Astrocyte of the cerebellum (primary cell): ENCODE measurements at regions not wholly inside any gene's neighbourhood (a gene's known extent, or its start where the extent isn't known, plus 50 kb on each side); places are given as distances from the start of the nearest gene placed in this dataset.

Experiments used
- DNase-seq: peaks from one replicate; pipeline ENCODE4 v3.0.0-alpha.2; 2011; ENCODE audit warnings: low read depth
- H3K4me3 ChIP-seq: 2 replicates; pipeline ENCODE4 v1.5.1; 2011; ENCODE audit warnings: mild to moderate bottlenecking, low read depth, low read length, moderate library complexity
- CTCF ChIP-seq: IDR thresholded peaks from 2 replicates; pipeline ENCODE4 v1.5.1; 2012; ENCODE audit warnings: low read length, low read depth, moderate library complexity, mild to moderate bottlenecking; ENCODE audit errors: missing control alignments
- in situ Hi-C: cut with HindIII; loops from 2 replicates; pipeline ENCODE4 v1.10.0; 2017; ENCODE audit warnings: low sequenced_read_pairs

DNA sequence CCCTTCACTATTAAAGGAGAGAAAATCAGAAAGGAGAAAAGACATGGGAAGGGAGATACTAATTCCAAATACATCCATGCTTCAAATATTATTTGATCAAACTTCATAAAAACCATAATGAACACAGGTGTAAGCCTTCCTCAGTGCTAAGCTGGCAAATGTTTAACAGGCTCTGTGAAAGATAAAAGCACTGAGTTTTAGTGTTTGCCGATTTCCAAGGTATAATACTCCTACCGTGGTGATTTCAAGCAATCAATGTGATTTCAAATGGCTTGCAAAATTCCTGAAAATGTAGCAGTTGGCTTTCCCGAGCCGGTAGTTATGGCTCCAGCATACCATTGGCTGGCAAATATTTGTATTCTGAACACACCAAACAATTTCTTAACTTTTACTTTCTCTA is 732.3 kb upstream of the GOLIM4 start:
- no peak for TF ChIP-seq CTCF
- in situ Hi-C loops, result loop anchor here (25.0 kb wide), 1 partner anchor 316 kb away; no protein-coding TSS in a partner anchor
- DNase-seq, result no peak
- H3K4me3 ChIP-seq, result no peak overlapping the region

DNA sequence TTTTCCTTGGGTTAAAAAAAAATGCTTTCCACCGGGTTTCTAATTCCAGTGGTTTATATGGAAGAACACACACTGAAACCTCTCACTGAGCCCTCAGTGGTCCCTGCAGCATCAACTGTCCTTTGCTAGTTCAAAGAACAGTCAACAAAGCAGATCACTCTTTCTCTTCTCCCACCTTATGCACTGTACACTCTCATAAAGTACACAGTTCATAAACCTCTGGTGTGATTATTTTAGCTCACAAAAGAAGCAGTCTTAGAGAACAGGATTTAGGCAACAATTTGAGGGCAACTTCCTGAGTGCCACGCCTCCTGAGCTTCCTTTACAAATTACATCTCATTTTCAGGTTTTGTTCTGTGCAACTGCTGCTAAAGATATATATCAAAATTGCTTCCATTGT is 728.4 kb upstream of the GOLIM4 start:
- in situ Hi-C loops, result no loop called here
- no peak for DNase-seq
- no peak overlapping the region for H3K4me3 ChIP-seq
- no peak for TF ChIP-seq CTCF

DNA sequence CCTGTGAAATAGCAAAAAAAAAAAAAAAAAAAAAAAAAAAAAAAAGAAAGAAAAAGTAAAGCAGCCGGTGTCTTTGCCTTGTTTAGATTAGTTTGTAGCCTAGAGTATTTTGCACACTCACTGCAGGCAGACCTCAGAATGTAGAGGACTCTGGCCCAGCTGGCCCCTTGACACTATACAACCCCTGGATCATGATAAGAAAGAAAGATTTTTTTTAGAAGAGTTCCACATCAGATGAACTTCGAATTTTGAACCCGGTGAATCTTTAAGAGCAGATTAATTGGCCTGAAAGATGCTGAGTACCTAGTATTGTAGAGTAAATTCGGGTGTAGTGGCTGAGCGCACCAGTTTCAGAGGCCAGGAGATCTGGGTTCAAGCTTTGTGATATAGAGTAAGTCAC is 727.7 kb upstream of the GOLIM4 start:
- no peak for DNase-seq
- no peak for TF ChIP-seq CTCF
- no peak overlapping the region for H3K4me3 ChIP-seq
- in situ Hi-C loops, result no loop called here

- in situ Hi-C loops, result no loop called here
- no peak for DNase-seq
- no peak for TF ChIP-seq CTCF
- H3K4me3 ChIP-seq, result no peak overlapping the region
Measured at GRCh38 chr3:168820810-168821415, 725.2 kb upstream of the GOLIM4 start.

DNA sequence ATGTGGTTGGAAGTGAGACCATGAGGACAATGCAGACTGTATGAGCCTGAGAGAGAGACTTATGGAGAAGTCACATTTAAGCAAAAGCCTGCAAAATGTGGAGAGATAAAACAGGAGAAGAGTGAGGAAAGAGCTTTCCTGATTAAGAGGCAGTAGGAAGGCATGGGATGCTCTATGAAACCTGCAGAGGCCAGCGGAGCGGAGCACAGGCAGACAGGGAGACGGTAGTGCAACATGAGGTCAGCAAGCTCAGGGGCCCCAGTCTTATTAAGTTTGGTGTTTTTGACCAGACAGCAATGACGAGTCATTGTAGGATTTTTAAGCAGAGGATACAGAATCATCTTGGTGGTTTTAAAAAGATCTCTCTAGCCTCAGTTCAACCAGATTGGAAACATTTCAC is 721.5 kb upstream of the GOLIM4 start:
- in situ Hi-C loops, result no loop called here
- no peak for TF ChIP-seq CTCF
- no peak for DNase-seq
- no peak overlapping the region for H3K4me3 ChIP-seq

- TF ChIP-seq CTCF, result no peak
- no peak for DNase-seq
- H3K4me3 ChIP-seq, result no peak overlapping the region
- in situ Hi-C loops, result no loop called here
Measured at GRCh38 chr3:168815946-168816345, 720.2 kb upstream of the GOLIM4 start.
